ENCODE measurements at regions not wholly inside any gene's neighbourhood (a gene's known extent, or its start where the extent isn't known, plus 50 kb on each side); places are given as distances from the start of the nearest gene placed in this dataset.

DNA sequence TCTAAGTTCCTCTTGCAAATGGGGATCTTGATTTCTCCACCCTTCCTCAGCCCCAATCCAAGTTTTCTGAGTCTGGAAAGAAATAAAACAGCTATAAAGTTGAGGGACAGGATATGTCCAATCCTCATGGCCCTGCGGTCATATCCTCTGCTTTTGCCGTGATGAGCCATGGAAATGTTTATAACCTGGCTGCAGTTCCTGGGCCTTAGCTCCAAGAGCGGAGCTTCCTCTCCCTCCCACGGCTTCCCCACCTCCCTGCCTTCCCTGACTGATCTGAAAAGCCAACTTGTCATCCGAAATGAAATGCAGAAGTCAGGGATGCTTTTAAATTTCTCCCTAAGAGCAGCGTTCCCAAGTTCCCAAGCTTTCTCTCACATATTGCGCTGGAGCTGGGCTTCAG lies 221.5 kb upstream of the SFRP2 start:
- Histone ChIP-seq H3K27ac (no peak overlapping the region), H3K27me3 (replicated peaks) (no peaks in the 10 kb centered on the region), H3K4me3 (ENCODE audit: low read depth, low read length) (no peak overlapping the region), H3K36me3 (replicated peaks) (no peaks in the 10 kb centered on the region)
- DNase-seq: no peak
- TF ChIP-seq, protein P1, sequence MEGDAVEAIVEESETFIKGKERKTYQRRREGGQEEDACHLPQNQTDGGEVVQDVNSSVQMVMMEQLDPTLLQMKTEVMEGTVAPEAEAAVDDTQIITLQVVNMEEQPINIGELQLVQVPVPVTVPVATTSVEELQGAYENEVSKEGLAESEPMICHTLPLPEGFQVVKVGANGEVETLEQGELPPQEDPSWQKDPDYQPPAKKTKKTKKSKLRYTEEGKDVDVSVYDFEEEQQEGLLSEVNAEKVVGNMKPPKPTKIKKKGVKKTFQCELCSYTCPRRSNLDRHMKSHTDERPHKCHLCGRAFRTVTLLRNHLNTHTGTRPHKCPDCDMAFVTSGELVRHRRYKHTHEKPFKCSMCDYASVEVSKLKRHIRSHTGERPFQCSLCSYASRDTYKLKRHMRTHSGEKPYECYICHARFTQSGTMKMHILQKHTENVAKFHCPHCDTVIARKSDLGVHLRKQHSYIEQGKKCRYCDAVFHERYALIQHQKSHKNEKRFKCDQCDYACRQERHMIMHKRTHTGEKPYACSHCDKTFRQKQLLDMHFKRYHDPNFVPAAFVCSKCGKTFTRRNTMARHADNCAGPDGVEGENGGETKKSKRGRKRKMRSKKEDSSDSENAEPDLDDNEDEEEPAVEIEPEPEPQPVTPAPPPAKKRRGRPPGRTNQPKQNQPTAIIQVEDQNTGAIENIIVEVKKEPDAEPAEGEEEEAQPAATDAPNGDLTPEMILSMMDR (IDR thresholded peaks at IDR 0.05; ENCODE audit: low read depth, low read length, missing control alignments): no peak
- in situ Hi-C loops (cut with HindIII; ENCODE audit: low pct_ligation_motif_present, low sequenced_read_pairs): no loop called here

DNA sequence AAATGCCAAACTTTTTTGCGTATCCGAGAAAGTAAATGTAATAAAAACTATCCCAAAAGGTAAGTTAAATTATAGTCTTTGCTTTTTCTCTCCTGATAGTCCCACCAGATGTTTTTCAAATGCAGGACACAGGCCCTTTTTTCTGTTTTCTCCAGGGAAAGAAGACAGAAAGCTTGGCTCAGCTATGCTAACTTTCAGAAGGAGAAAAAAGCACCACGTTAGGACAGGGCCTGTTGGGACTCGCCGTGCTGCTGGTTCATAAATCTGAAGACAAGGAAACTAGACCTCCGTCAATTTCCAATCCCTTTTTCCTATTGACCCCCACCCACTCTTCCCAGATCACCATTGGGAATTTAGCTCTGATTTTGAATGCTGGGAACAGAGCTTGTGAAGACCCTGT lies 220.9 kb upstream of the SFRP2 start:
- TF ChIP-seq, protein P1 (IDR thresholded peaks at IDR 0.05; ENCODE audit: low read depth, low read length, missing control alignments): no peak
- DNase-seq: no peak
- no peak overlapping the region for H3K4me3 ChIP-seq (ENCODE audit: low read depth, low read length)
- in situ Hi-C loops (cut with HindIII; ENCODE audit: low pct_ligation_motif_present, low sequenced_read_pairs): no loop called here
- H3K27me3 ChIP-seq (replicated peaks): no peaks in the 10 kb centered on the region
- H3K36me3 ChIP-seq (replicated peaks): no peaks in the 10 kb centered on the region
- no peak overlapping the region for H3K27ac ChIP-seq

DNA sequence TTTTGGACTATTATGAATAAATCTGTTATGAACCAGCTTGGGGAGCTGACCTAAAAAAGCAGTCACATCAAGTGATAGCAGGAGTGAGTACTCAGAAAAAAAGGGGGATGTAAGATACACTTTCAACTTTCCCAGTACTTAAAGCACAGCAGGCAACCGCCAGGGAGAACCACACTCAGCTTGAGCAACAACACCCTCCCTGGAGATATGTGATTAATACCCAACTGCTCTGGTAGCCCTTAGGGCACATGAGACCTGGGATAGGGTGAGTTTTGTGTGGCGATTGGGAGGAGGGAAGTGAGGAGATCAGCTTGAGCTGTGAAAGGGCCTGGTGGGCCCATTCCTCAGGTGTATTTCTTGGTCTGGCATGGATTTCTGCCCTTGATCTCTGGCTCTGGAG lies 220.3 kb upstream of the SFRP2 start:
- no peak for DNase-seq

DNA sequence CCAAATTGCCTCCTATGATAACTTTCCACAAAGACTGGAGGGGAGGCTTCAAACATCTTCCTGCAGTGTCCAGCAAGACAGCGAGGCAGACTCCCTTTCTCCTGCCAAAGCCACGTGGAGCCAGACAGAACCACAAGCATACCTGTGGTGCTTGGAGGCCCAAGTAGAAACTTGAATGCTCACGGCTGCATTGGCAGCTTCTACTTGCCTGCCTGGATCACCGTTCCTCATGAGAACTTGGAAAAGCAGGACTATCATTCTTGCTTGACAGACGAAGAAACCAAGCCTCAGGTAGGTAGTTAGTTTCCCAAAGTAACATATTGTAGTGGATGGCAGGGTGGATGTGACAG lies 216.3 kb upstream of the SFRP2 start:
- no peak for DNase-seq
- in situ Hi-C loops (cut with HindIII; ENCODE audit: low pct_ligation_motif_present, low sequenced_read_pairs): no loop called here
- H3K27ac ChIP-seq: peak overlapping the region; percentile 68
- H3K4me3 ChIP-seq (ENCODE audit: low read depth, low read length): no peak overlapping the region
- no peaks in the 10 kb centered on the region for H3K27me3 ChIP-seq (replicated peaks)
- no peaks in the 10 kb centered on the region for H3K36me3 ChIP-seq (replicated peaks)
- TF ChIP-seq, protein P1 (IDR thresholded peaks at IDR 0.05; ENCODE audit: low read depth, low read length, missing control alignments): no peak

More for the DNA sequence above, 220.3 kb upstream of the SFRP2 start:
- TF ChIP-seq, protein P1 (IDR thresholded peaks at IDR 0.05; ENCODE audit: low read depth, low read length, missing control alignments): no peak
- Histone ChIP-seq H3K4me3 (ENCODE audit: low read depth, low read length) (no peak overlapping the region), H3K36me3 (replicated peaks) (no peaks in the 10 kb centered on the region), H3K27me3 (replicated peaks) (no peaks in the 10 kb centered on the region), H3K27ac (no peak overlapping the region)
- in situ Hi-C loops (cut with HindIII; ENCODE audit: low pct_ligation_motif_present, low sequenced_read_pairs): no loop called here

DNA sequence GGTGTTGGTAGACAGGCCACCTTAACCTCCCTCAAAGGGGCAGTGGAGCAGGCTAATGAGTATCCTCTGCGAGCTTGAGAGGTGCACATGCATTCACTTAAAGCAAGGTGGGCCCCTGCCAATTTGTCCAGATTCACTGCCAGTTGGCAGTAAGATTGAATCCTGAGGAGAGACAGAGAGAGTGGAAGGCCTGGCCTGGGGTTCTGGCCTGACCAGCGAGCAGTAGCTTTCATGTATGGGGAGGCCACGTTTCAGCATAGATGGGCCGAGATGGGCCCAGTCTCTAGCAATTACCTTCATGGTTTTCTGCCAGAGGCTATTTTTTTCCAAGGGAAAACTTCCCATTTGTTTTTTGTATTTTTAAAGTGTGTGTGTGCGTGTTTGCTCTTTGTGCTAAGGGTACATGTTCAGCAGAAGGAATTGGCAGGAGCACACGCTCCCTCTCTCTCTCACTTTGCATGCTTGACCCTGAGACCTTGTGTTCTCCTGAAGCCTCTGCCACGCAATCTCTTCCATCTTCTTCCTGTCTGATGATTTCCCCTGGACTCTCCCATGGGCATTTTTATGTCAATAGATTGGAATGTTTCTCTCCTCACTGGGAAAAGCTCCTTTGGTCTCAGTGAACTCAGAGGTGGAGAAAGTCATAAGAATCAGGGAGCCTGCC lies 215.8 kb upstream of the SFRP2 start:
- DNase-seq: peak; percentile 84
- H3K4me3 ChIP-seq (ENCODE audit: low read depth, low read length): no peak overlapping the region
- no peaks in the 10 kb centered on the region for H3K36me3 ChIP-seq (replicated peaks)
- peak overlapping the region; percentile 71 for H3K27ac ChIP-seq
- TF ChIP-seq, protein P1 (IDR thresholded peaks at IDR 0.05; ENCODE audit: low read depth, low read length, missing control alignments): no peak
- H3K27me3 ChIP-seq (replicated peaks): no peaks in the 10 kb centered on the region
- in situ Hi-C loops (cut with HindIII; ENCODE audit: low pct_ligation_motif_present, low sequenced_read_pairs): no loop called here

DNA sequence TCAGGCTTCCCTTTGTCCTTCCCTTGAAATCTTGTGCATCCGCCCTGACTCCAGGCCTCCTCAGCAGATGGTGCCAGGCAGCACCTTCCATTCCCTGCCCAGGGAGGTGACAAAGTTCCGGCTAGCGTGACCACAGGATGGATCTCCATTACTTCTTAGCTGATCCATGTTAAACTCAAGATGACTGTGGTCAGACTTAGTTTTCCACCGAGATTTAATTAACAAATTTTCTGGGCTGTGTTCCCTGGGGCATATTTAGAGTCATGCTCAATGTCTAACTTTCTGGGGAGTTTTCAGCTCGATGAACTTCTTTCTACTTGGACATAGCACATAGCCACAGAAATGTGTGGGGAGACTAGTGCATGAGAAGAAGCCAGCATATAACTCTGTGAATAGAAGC lies 215.1 kb upstream of the SFRP2 start:
- Histone ChIP-seq H3K27me3 (replicated peaks) (no peaks in the 10 kb centered on the region), H3K27ac (peak overlapping the region; percentile 71), H3K4me3 (ENCODE audit: low read depth, low read length) (no peak overlapping the region), H3K36me3 (replicated peaks) (no peaks in the 10 kb centered on the region)
- no peak for DNase-seq
- in situ Hi-C loops (cut with HindIII; ENCODE audit: low pct_ligation_motif_present, low sequenced_read_pairs): no loop called here
- TF ChIP-seq, protein P1 (IDR thresholded peaks at IDR 0.05; ENCODE audit: low read depth, low read length, missing control alignments): no peak
